ENCODE measurements at regions not wholly inside any gene's neighbourhood (a gene's known extent, or its start where the extent isn't known, plus 50 kb on each side); places are given as distances from the start of the nearest gene placed in this dataset.

DNA sequence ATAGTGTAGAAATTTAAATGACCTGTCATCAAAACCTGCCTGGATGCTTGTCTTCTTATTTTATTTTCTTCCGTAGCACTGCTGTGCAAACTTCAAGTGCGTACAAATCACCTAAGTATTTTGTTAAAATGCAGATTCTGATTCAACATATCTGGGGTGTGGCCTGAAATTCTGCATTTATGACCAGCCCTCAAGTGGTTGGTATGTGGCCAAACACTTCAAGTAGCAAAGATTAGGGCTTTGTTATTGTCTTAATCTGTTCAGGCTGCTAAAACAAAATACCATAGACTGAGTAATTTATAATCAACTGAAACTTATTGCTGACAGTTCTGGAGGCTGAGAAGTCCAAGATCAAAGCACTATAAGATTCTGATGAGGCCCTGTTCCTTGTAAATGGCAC is 97.6 kb upstream of the LRRC3B start:
- DNase-seq (ENCODE audit: low read depth), result no peak

DNA sequence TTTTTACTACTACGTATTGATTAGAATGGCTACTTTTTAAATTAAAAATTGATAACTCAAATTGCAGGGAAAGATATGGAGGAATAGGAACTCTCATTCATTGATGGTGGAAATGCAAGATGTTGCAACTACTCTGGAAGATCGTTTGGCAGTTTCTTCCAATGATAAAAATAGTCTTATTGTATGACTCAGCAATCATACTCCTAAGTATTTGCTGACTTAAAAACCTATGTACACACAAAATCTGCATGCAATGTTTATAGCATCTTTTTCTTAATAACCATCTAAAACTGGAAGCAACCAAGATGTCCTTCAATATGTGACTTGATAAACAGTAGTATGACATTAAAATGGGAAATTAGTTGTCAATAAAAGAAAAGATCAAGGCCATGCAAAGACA is 87.4 kb upstream of the LRRC3B start:
- DNase-seq (ENCODE audit: low read depth), result no peak

DNA sequence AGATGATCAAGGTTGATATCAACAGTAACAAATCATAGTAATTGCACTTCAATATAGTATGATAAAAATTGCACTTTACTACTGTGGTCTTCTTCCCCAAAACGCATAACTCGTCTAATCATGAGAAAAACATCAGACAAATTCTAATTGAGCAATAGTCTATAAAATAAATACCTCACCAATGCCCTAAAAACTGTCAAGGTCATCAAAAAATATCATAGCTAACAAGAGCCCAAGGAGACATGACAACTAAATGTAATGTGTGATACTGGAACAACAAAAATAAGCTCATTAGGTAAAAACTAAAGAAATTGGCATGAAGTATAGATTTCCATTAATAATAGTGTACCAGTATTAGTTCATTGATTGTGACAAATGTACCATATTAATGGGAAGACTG is 85.6 kb upstream of the LRRC3B start:
- no peak for DNase-seq (ENCODE audit: low read depth)

GRCh38 chr3:26550413-26550812 is 72.2 kb upstream of the LRRC3B start:
- DNase-seq (ENCODE audit: low read depth), result no peak

DNA sequence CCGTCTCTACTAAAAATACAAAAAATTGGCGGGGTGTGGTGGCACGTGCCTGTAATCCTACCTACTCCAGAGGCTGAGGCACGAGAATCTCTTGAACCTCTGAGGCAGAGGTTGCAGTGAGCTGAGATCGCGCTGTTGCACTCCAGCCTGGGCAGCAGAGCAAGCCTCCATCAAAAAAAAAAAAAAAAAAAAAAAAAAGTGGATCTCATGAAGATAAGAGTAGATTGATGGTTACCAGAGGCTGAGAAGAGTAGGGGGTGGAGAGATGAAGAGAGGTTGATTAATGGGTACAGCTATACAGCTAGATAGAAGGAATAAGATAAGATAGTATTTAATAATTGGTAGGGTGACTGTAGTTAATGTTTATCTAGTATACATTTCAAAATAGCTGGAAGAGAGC is 65.9 kb upstream of the LRRC3B start:
- no peak for DNase-seq (ENCODE audit: low read depth)

GRCh38 chr3:26558257-26558656 is 64.3 kb upstream of the LRRC3B start:
- DNase-seq (ENCODE audit: low read depth), result no peak

DNA sequence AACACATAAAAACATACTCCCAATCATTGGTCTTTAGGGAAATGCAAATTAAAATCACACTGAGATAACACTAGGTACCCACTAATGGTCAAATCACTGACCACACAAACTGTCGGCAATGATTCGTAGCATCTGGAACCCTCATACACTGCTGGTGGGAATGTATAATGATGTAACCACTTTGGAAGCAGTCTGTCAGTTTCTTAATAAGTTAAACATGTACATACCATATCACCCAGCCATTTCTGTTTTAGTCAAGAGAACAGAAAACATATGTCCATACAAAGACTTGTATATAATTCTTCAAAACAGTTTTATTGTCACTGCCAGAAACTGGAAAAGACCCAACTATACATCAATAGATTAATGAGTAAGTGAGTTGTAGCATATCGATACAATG is 63.3 kb upstream of the LRRC3B start:
- DNase-seq (ENCODE audit: low read depth), result no peak

- DNase-seq (ENCODE audit: low read depth), result no peak
These were observed 62.5 kb upstream of the LRRC3B start for GRCh38 chr3:26560081-26560480.

GRCh38 chr3:26562021-26562768 is 60.4 kb upstream of the LRRC3B start:
- no peak for DNase-seq (ENCODE audit: low read depth)
